ENCODE measurements at regions not wholly inside any gene's neighbourhood (a gene's known extent, or its start where the extent isn't known, plus 50 kb on each side); places are given as distances from the start of the nearest gene placed in this dataset.

DNA sequence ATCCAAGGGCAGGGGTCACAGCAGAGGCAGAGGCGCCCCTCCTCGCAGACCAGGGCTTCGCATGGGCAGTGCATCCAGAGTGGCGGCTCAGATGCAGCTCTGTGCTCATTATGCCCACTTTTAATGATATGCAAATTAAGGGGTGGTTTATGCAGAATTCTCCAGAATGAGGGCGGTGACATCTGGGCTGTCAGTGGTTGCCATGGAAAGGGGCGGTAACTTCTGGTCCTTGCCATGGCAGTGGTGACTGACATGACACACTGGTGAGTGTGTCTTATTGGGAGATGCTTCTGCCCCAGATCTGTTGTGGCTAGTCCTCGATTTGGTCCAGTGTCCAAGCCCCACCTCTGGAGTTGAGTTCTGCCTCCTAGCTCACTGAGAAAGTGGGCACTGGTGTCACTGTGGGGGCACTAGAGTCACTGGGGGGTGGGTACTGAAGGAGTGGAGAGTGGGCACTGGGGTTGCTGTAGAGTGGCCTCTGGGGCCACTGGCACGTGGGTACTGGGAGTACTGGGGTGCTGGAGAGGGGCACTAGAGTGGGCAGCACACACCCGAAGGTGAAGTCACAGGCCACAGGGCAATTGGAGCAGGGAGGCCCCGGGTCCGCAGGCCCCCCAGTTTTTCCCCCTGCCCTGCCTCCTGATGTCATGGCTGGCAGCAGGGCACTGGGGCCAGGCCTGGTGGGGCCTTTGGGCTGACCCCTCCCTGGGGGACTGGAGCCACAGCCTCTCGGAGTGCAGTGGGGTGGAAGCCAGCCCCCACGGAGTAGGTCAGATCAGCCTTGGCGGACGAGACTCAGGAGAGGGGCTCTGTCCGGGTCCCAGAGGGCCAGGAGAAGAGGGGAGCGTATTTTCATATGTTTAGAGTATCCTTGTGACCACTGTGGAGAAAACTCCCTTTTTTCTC is 98.6 kb upstream of the NKX1-1 start:
- no peak overlapping the region for H3K4me3 Mint-ChIP-seq (ENCODE audit: unreplicated experiment)
- H3K4me1 Mint-ChIP-seq (ENCODE audit: low read depth, unreplicated experiment) = no peaks in the 10 kb centered on the region
- no TSS peak for BruUV-seq (replicated peaks)
- peaks cover 18% of the 10 kb centered on the region for H3K27me3 Mint-ChIP-seq (ENCODE audit: insufficient read depth, unreplicated experiment)
- POLR2A ChIA-PET = no interaction called here
- H3K36me3 ChIP-seq (ENCODE audit: control insufficient read depth, insufficient read depth, low read length) = no peaks in the 10 kb centered on the region
- no peak for DNase-seq
- no peak overlapping the region for H3K27ac Mint-ChIP-seq (ENCODE audit: unreplicated experiment)
- CTCF ChIA-PET = interaction anchor here (0.9 kb wide), 1 partner anchor 9 kb away, joined by 6 read pairs; no protein-coding TSS in a partner anchor
- TF ChIP-seq, protein P1, sequence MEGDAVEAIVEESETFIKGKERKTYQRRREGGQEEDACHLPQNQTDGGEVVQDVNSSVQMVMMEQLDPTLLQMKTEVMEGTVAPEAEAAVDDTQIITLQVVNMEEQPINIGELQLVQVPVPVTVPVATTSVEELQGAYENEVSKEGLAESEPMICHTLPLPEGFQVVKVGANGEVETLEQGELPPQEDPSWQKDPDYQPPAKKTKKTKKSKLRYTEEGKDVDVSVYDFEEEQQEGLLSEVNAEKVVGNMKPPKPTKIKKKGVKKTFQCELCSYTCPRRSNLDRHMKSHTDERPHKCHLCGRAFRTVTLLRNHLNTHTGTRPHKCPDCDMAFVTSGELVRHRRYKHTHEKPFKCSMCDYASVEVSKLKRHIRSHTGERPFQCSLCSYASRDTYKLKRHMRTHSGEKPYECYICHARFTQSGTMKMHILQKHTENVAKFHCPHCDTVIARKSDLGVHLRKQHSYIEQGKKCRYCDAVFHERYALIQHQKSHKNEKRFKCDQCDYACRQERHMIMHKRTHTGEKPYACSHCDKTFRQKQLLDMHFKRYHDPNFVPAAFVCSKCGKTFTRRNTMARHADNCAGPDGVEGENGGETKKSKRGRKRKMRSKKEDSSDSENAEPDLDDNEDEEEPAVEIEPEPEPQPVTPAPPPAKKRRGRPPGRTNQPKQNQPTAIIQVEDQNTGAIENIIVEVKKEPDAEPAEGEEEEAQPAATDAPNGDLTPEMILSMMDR (IDR thresholded peaks at IDR 0.05; ENCODE audit: insufficient read depth in 1 of 2, low read depth in 1 of 2, low read length in 1 of 2, severe bottlenecking in 1 of 2, unreplicated experiment in 1 of 2) = no peak
- no peaks in the 10 kb centered on the region for H3K9me3 Mint-ChIP-seq (ENCODE audit: unreplicated experiment)
- no peaks in the 10 kb centered on the region for H3K9me3 ChIP-seq
- no peaks in the 10 kb centered on the region for H3K4me1 ChIP-seq
- no peak overlapping the region for H3K4me3 ChIP-seq (ENCODE audit: low read depth, low read length)
- no peaks in the 10 kb centered on the region; the same call in 1 of the 2 replicates for H3K27me3 ChIP-seq (replicated peaks; ENCODE audit: control insufficient read depth, insufficient read depth, low read length)
- peaks cover 5% of the 10 kb centered on the region for H3K36me3 Mint-ChIP-seq (ENCODE audit: insufficient read depth, unreplicated experiment)
- intact Hi-C loops (cut with micrococcal nuclease; ENCODE audit: unreplicated experiment) = no loop called here

DNA sequence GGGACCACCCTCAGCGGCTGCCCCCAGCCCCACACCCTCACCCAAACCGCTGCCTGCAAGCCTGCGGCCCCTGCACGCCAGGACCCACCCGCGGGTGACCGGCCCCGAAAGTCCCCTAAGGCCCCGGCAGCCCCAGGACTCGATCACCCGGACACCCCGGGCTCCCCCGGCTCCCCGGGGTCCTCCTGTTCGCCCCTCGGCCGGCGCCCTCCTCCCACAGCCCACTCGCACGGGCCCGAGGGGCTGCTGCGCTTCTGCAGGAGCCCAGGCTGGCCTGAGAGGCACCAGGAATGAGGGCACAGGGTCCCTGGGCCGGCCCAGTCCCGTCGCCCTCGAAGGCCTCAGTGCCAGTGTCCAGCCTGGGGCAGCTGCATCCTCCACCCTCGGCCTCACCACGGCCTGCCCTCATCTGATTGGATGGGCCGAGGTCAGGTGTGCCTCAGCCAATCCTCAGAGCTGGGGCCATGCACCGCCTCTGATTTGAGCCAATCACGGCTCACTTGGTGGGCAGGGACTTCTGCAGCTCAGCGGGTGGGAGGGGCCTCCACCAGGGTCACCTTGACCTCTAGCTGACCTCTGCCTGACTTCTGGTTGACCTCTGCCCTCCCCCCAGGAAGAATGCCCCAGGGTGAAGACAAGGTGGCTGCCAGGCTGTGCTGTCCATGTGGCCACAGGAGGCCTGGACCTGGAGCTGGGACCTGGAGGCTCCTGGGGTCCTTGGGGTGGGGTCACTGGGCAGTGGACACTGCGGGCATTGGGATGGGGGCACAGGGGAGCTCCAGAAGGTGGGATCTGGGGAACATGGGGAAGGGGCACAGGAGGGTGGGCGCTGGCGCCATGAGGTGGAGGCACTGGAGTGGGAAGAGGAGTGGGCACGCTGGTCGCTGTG is 97.6 kb upstream of the NKX1-1 start:
- Mint-ChIP-seq H3K27me3 (ENCODE audit: insufficient read depth, unreplicated experiment) (peaks cover 17% of the 10 kb centered on the region), H3K4me3 (ENCODE audit: unreplicated experiment) (no peak overlapping the region), H3K9me3 (ENCODE audit: unreplicated experiment) (no peaks in the 10 kb centered on the region), H3K4me1 (ENCODE audit: low read depth, unreplicated experiment) (no peaks in the 10 kb centered on the region), H3K36me3 (ENCODE audit: insufficient read depth, unreplicated experiment) (peaks cover 5% of the 10 kb centered on the region), H3K27ac (ENCODE audit: unreplicated experiment) (no peak overlapping the region)
- TF ChIP-seq, protein P1 (IDR thresholded peaks at IDR 0.05; ENCODE audit: insufficient read depth in 1 of 2, low read depth in 1 of 2, low read length in 1 of 2, severe bottlenecking in 1 of 2, unreplicated experiment in 1 of 2) = no peak
- no peaks in the 10 kb centered on the region for H3K4me1 ChIP-seq
- H3K36me3 ChIP-seq (ENCODE audit: control insufficient read depth, insufficient read depth, low read length) = no peaks in the 10 kb centered on the region
- ChIA-PET CTCF (no interaction called here), POLR2A (no interaction called here)
- no peak overlapping the region for H3K4me3 ChIP-seq (ENCODE audit: low read depth, low read length)
- no peaks in the 10 kb centered on the region for H3K27me3 ChIP-seq (replicated peaks; ENCODE audit: control insufficient read depth, insufficient read depth, low read length)
- H3K9me3 ChIP-seq = no peaks in the 10 kb centered on the region
- no TSS peak for BruUV-seq (replicated peaks)
- intact Hi-C loops (cut with micrococcal nuclease; ENCODE audit: unreplicated experiment) = no loop called here
- DNase-seq = peak in 1 of 2 experiments; percentile 32

DNA sequence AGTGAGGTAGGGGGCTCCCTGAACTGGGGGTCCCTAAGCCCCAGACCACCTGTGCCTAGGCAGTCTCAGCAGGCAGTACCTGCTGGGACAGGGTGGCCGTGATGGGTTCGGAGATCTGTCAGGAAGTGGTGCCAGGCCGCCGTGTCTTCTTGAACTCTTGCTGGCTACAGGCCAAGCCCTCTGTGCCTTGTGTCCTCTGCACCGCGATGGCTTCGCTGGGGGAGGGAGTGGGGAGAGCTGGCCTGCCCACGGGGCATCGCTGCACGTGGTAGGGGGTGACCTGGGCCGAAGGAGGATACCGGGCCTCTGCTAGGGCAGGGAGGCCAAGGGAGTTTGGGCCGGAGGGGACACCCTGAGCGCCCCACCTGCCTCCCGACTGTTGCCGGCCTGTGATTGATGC is 96.7 kb upstream of the NKX1-1 start:
- no peaks in the 10 kb centered on the region for H3K9me3 Mint-ChIP-seq (ENCODE audit: unreplicated experiment)
- peaks cover 16% of the 10 kb centered on the region for H3K27me3 Mint-ChIP-seq (ENCODE audit: insufficient read depth, unreplicated experiment)
- no peaks in the 10 kb centered on the region for H3K4me1 Mint-ChIP-seq (ENCODE audit: low read depth, unreplicated experiment)
- POLR2A ChIA-PET = no interaction called here
- TF ChIP-seq, protein P1 (IDR thresholded peaks at IDR 0.05; ENCODE audit: insufficient read depth in 1 of 2, low read depth in 1 of 2, low read length in 1 of 2, severe bottlenecking in 1 of 2, unreplicated experiment in 1 of 2) = no peak
- H3K36me3 Mint-ChIP-seq (ENCODE audit: insufficient read depth, unreplicated experiment) = peaks cover 5% of the 10 kb centered on the region
- DNase-seq = peak in 1 of 2 experiments; percentile 11
- no TSS peak for BruUV-seq (replicated peaks)
- no peaks in the 10 kb centered on the region for H3K4me1 ChIP-seq
- no peak overlapping the region for H3K4me3 ChIP-seq (ENCODE audit: low read depth, low read length)
- no peak overlapping the region for H3K27ac Mint-ChIP-seq (ENCODE audit: unreplicated experiment)
- CTCF ChIA-PET = no interaction called here
- no peaks in the 10 kb centered on the region; the same call in 1 of the 2 replicates for H3K27me3 ChIP-seq (replicated peaks; ENCODE audit: control insufficient read depth, insufficient read depth, low read length)
- no peaks in the 10 kb centered on the region for H3K9me3 ChIP-seq
- intact Hi-C loops (cut with micrococcal nuclease; ENCODE audit: unreplicated experiment) = no loop called here
- no peak overlapping the region for H3K4me3 Mint-ChIP-seq (ENCODE audit: unreplicated experiment)
- no peaks in the 10 kb centered on the region for H3K36me3 ChIP-seq (ENCODE audit: control insufficient read depth, insufficient read depth, low read length)

Data from Caco-2 (cell line).